ENCODE measurements at regions not wholly inside any gene's neighbourhood (a gene's known extent, or its start where the extent isn't known, plus 50 kb on each side); places are given as distances from the start of the nearest gene placed in this dataset.

- no peak for DNase-seq
Observed at GRCh38 chr15:53296603-53297002, 462.9 kb downstream of the WDR72 start.

GRCh38 chr15:53295574-53295973 lies 463.9 kb downstream of the WDR72 start:
- no peak for DNase-seq

- no peak for DNase-seq
Observed at GRCh38 chr15:53288542-53288941, 470.9 kb downstream of the WDR72 start.

DNA sequence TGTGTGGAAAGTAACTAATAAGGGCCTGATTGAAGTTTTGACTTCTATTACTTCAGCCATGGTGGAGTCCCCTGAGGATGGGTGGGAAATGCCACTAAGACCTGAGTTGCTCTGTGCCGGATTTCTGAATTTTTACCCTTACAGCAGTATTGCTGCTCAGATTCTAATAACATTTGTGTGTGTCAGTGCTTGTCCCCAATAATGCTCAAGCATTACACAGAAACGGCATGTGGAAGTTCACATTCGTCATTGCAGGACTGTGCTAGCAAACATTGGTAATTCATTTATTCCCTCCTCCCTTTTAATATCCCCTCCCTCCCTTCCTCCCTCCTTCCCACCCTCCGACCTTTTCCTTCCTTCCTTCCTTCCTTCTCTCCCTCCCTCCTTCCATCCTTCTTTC lies 484.5 kb upstream of the ONECUT1 start:
- DNase-seq = no peak

DNA sequence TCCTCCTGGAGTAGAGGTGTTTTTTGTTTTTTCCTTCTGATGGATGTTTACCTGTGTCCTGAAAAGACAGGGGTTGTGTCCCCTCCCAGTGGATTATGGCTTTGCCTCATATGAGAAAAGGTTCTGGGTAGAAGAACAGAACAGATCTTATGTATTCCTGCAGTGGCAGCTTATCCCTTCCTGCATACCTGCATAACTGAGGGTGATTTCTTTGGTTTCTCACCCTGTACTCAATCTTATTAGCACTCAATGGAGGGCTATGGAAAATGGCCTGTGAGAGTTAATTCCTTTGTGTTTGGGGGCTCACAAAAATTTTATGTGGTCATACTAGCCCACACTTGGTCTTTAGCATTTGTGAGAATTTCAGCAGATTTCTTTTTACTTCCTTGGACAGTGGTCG lies 482.0 kb upstream of the ONECUT1 start:
- no peak for DNase-seq

DNA sequence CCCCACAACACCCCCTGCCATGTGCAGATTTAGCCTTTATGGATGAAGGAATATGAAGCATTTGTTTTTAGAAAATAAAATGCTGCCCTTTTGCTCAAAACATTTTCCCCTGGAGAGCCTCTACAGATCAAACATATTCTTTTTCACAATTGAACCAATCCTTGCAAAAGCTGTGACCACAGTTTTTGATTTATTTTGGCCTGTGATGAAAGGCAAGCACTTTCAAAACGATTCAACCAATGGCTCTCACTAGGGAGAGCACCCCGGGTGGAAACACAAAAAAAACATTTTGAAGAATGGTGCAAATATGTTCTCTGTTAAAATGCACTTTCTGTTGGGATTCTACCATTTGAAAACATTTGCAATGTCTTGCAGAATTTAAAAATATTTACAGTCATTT lies 476.0 kb upstream of the ONECUT1 start:
- no peak for DNase-seq

GRCh38 chr15:53260647-53261046 lies 470.5 kb upstream of the ONECUT1 start:
- DNase-seq = no peak

DNA sequence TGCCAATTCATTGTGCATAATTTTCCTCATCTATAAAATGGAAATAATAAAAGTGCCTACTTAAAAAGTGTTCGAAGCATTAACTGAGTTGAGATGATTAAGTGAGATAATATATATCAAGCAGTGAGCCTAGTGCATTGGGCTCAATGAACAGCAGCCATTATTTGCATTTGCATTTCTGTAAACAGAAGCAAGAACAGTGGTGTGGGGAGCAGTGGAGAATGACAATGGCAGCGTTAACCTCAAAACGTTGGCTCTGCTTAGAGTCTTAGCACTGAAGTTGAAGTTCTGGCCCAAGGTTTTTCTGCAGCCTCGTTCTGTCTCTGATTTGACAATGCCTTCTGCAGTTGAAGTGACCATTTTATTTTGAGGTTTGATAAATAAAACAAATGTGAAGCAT lies 466.3 kb upstream of the ONECUT1 start:
- DNase-seq = no peak

GRCh38 chr15:53256043-53256442 lies 465.9 kb upstream of the ONECUT1 start:
- no peak for DNase-seq

DNA sequence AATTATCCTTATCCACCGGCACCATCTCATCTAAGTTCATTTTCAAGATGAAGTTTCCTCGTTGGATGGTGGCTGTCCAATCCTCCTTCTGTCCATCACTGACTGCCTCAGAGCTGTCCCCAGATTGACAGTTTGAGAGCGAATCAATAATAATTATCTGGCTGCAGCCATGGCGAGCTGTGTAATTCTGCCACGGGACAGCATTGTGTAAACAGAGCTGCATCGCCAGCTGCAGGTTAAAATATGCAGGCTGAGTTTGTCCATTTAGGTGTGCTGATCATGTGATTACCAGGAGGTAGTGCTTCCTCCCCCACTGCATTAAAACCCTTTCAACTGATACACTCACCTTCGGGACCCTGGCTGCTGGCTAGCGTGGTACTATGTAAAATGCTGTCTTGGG lies 461.9 kb upstream of the ONECUT1 start:
- DNase-seq = no peak

GRCh38 chr15:53251523-53251922 lies 461.4 kb upstream of the ONECUT1 start:
- no peak for DNase-seq

GRCh38 chr15:53247041-53247708 lies 457.0 kb upstream of the ONECUT1 start:
- DNase-seq = no peak

GRCh38 chr15:53246404-53246803 lies 456.3 kb upstream of the ONECUT1 start:
- no peak for DNase-seq

DNA sequence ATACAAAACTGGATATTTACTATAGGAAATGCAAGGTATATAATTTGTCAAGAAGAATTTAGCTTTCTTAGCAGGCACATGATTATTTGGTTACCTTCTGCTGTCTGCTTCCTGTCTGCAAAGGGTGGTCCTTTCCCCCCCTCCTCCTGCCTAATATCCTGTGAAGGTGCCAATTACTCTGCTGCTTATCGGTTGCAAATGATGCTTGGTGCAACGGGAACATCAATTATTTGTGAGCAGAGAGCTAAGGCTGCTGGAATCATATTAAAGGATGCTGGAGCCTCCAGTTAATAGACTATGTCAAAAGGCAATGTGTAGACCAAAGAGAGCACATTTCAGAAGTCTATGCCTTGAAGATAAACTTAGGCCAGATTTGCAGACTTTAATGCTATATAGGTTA lies 443.7 kb upstream of the ONECUT1 start:
- DNase-seq = no peak

DNA sequence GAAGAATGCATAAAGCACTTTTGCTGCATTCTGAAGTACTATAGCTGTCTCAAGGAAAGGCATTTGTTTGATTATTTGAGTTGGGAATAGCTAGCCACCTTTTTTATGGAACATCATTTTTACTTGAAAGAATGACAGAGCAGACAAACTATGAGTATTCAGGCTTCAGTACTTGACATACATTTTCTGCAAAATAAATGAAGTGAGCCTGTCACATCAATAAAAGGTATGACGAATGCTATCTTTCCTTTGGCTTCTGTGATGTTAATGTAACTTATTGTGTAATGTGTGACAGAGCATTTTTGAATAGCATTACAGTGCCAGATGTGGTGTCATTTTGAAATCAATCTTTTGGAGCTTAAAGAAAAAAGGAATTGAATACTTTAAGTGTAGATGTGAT lies 440.3 kb upstream of the ONECUT1 start:
- DNase-seq = no peak

DNA sequence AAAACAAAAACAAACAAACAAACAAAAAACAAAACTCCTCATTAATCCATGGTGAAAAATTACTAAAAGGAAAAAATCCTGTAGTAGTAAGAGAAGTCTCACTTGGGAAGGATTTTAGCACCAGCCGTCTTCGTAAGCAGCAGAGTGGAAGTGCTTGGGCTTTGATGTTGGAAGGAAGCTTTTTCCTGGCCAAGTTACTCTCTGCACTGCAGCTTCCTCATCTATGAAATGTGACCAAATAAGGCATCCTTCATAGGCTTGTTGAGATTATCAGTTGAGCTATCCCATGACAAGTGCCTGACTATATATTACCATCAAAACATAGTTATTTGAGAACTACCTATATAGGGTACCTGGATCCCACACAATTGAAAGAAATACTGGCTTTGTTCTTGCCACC lies 436.4 kb upstream of the ONECUT1 start:
- DNase-seq = no peak

DNA sequence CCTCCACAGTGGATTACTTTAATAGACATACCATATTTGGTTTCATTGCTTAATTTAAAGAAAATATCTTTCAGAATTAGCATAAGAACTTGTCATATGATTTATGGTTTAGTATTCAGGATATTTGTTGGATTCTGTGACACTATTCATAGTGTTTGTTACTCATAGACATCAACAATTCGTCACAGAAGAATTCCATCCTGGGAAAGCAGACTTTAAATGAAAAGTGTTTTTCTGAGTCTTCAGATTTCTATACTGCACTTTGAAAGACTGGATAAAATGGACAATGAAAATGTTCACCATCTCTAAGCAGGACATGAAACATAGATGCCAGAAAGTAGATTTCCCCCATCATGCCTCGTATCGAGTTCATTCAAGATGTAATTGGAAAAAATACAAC lies 435.6 kb upstream of the ONECUT1 start:
- no peak for DNase-seq

GRCh38 chr15:53224371-53224770 lies 434.2 kb upstream of the ONECUT1 start:
- no peak for DNase-seq

- no peak for DNase-seq
Observed at GRCh38 chr15:53223815-53224214, 433.7 kb upstream of the ONECUT1 start.

GRCh38 chr15:53218666-53219580 lies 428.8 kb upstream of the ONECUT1 start:
- no peak for DNase-seq

GRCh38 chr15:53216036-53216435 lies 425.9 kb upstream of the ONECUT1 start:
- no peak for DNase-seq

DNA sequence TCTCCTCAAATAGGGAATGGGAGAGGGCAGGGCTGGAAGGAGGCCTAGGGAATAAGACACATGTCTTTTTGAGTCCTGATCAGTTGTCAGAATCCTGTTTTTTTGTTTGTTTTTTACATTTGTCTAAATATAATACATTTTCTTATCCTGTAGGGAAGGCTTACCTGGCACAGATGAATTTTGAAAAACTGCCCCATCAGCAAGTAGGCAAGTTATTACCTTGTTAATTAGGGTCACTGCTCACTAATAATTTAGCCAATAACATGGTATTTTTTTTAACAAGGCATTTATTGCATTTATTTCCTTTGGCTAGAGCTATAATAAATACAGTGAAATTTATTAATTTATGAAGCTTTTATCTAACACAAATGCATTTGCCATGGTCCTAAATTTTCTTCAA lies 423.2 kb upstream of the ONECUT1 start:
- DNase-seq = no peak

DNA sequence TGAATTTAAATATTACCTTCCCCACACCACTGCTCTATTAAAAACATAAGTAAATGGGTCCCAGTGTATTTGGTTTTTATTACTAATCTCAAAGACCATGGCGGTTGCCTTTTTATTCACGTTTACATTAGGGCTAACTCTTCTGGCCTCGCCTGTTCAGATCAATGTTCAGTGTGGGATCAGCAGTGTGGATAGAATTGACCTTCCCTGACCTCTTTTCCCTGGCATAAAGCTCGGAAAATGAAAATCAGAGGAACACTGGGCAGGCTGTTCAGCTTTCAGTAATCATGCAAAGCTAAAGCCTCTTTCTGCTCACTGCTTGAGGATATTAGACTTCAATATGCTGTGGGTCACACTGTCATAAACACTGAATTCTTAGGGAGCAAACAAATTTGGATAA lies 422.6 kb upstream of the ONECUT1 start:
- DNase-seq = no peak

GRCh38 chr15:53210653-53211052 lies 420.5 kb upstream of the ONECUT1 start:
- no peak for DNase-seq
